HCT116 (cell line): ENCODE measurements at regions not wholly inside any gene's neighbourhood (a gene's known extent, or its start where the extent isn't known, plus 50 kb on each side); places are given as distances from the start of the nearest gene placed in this dataset.

Source experiments
- ATAC-seq: fragments of 200-7000 bp; cut with Tn5 transposase; 2 replicates; pipeline ENCODE4 v1.9.1; 2020; ENCODE audit warnings: mild to moderate bottlenecking, moderate library complexity
- BruUV-seq: library from RNA; stranded (reverse); fragments of 400-500 nt; replicated peaks from 2 replicates; lab custom pipeline; 2021; lab: Mats Ljungman, UMichigan
- CTCF ChIA-PET: fragments of 300-600 bp; sonication (Branson Sonifier 250); formaldehyde crosslinking; loops from one replicate; lab custom pipeline; 2021; ENCODE audit warnings: antibody characterized with exemption; lab: Charles Lee
- POLR2A ChIA-PET: fragments of 300-600, 350-600 bp; sonication (Branson Sonifier 250); formaldehyde crosslinking; loops from one replicate; lab custom pipeline; 2021; ENCODE audit warnings: antibody characterized with exemption; lab: Charles Lee
- RAD21 ChIA-PET, 2 experiments: fragments of 300-600 bp; sonication (Branson Sonifier 250); formaldehyde crosslinking; loops; one replicate each; lab custom pipeline; 2023; ENCODE audit warnings: low total read pairs in 2 of 2; ENCODE audit not compliant: uncharacterized antibody in 2 of 2, unreplicated experiment in 2 of 2, low non-redundant PET in 1 of 2; lab: Charles Lee
- DNase-seq: peaks from one replicate; pipeline ENCODE4 v3.0.0-alpha.2; 2010; ENCODE audit warnings: low read depth, low spot score
- H2AFZ ChIP-seq: fragments of 200-600 bp; shearing (Covaris generic), sonication (generic); 2 replicates; pipeline ENCODE4 v1.6.1; 2017; ENCODE audit warnings: low read depth, mixed run types, mixed read lengths, antibody characterized with exemption, low read length; ENCODE audit not compliant: poor library complexity, severe bottlenecking
- H3K27ac ChIP-seq: 2 replicates; pipeline ENCODE4 v1.5.1; 2012; ENCODE audit warnings: low read depth, low read length
- H3K27me3 ChIP-seq: fragments of 200-600 bp; sonication (generic); 2 replicates; pipeline ENCODE4 v1.6.1; 2016; ENCODE audit warnings: mixed run types, low read length, mixed read lengths; ENCODE audit not compliant: insufficient read depth
- H3K36me3 ChIP-seq, 2 experiments: fragments of 200-500 bp in 1 of 2; fragments of 200-600 bp in 1 of 2; sonication (Bioruptor generic) in 1 of 2; sonication (generic) in 1 of 2; 2 replicates each; pipeline versions ENCODE4 v1.5.1 to v1.6.1; 2014 to 2016; ENCODE audit warnings: low read length in 2 of 2, inconsistent platforms in 1 of 2, mixed read lengths in 1 of 2, mixed run types in 1 of 2; ENCODE audit not compliant: insufficient read depth in 2 of 2, control insufficient read depth in 1 of 2
- H3K4me1 ChIP-seq, 2 experiments: fragments of 200-600 bp in 1 of 2; sonication (generic) in 1 of 2; 2 replicates each; pipeline versions ENCODE4 v1.5.1 to v1.6.1; 2012 to 2017; ENCODE audit warnings: low read length in 2 of 2, inconsistent platforms in 1 of 2, mild to moderate bottlenecking in 1 of 2, mixed read lengths in 1 of 2, mixed run types in 1 of 2, moderate library complexity in 1 of 2; ENCODE audit not compliant: insufficient read depth in 2 of 2, control insufficient read depth in 1 of 2
- H3K4me2 ChIP-seq: fragments of 200-600 bp; sonication (generic); 2 replicates; pipeline ENCODE4 v1.6.1; 2017; ENCODE audit warnings: mixed run types, low read length, mixed read lengths
- H3K4me3 ChIP-seq, 2 experiments: fragments of 200-600 bp in 1 of 2; sonication (generic) in 1 of 2; replicated peaks in 1 of 2; 2 replicates each; pipeline ENCODE4 v1.5.1; 2011 to 2016; ENCODE audit warnings: low read length in 2 of 2, control low read depth in 1 of 2, low read depth in 1 of 2, mild to moderate bottlenecking in 1 of 2, mixed read lengths in 1 of 2, mixed run types in 1 of 2
- H3K79me2 ChIP-seq: fragments of 200-600 bp; sonication (generic); 2 replicates; pipeline ENCODE4 v1.6.1; 2017; ENCODE audit warnings: mild to moderate bottlenecking, mixed run types, low read length, moderate library complexity, mixed read lengths; ENCODE audit not compliant: insufficient read depth
- H3K9ac ChIP-seq: fragments of 200-600 bp; sonication (generic); 2 replicates; pipeline ENCODE4 v1.6.1; 2016; ENCODE audit warnings: low read length, mixed read lengths
- H3K9me2 ChIP-seq: fragments of 200-600 bp; sonication (generic), shearing (Covaris generic); 2 replicates; pipeline ENCODE4 v1.6.1; 2017; ENCODE audit warnings: mixed run types, mild to moderate bottlenecking, moderate library complexity; ENCODE audit not compliant: insufficient read depth
- H3K9me3 ChIP-seq, 2 experiments: fragments of 200-500 bp in 1 of 2; fragments of 200-600 bp in 1 of 2; sonication (Bioruptor generic) in 1 of 2; sonication (generic) in 1 of 2; 2 replicates each; pipeline ENCODE4 v1.6.1; 2014 to 2017; ENCODE audit warnings: low read length in 2 of 2, mixed read lengths in 2 of 2, inconsistent platforms in 1 of 2, low read depth in 1 of 2, mild to moderate bottlenecking in 1 of 2, mixed run types in 1 of 2, moderate library complexity in 1 of 2; ENCODE audit not compliant: control insufficient read depth in 1 of 2, insufficient read depth in 1 of 2
- H4K20me1 ChIP-seq: fragments of 200-600 bp; sonication (generic), shearing (Covaris generic); 2 replicates; pipeline ENCODE4 v1.6.1; 2017; ENCODE audit warnings: mixed run types, mild to moderate bottlenecking, moderate library complexity; ENCODE audit not compliant: insufficient read depth
- CBX3 ChIP-seq: IDR thresholded peaks from 2 replicates; pipeline ENCODE4 v1.6.1; 2012; ENCODE audit warnings: low read depth
- CEBPB ChIP-seq: IDR thresholded peaks from 2 replicates; pipeline ENCODE4 v1.6.1; 2012; ENCODE audit warnings: low read depth
- EGR1 ChIP-seq: IDR thresholded peaks from 2 replicates; pipeline ENCODE4 v1.6.1; 2012; ENCODE audit warnings: low read depth
- ELF1 ChIP-seq: IDR thresholded peaks from 2 replicates; pipeline ENCODE4 v1.6.1; 2012; ENCODE audit warnings: low read depth, borderline replicate concordance
- EZH2phosphoT487 ChIP-seq: fragments of 200-600 bp; IDR thresholded peaks from 2 replicates; pipeline ENCODE4 v1.6.1; 2018; ENCODE audit warnings: antibody characterized with exemption, borderline replicate concordance
- JUND ChIP-seq: IDR thresholded peaks from 2 replicates; pipeline ENCODE4 v1.6.1; 2012
- POLR2A ChIP-seq: IDR thresholded peaks from 2 replicates; pipeline ENCODE4 v1.7.0; 2011; ENCODE audit warnings: borderline replicate concordance; ENCODE audit not compliant: insufficient read depth, insufficient read length; ENCODE audit errors: extremely low read depth
- POLR2AphosphoS5 ChIP-seq: IDR thresholded peaks from 2 replicates; pipeline ENCODE4 v1.6.1; 2011; ENCODE audit warnings: mild to moderate bottlenecking, low read depth, low read length, moderate library complexity
- RAD21 ChIP-seq: IDR thresholded peaks from 2 replicates; pipeline ENCODE4 v1.6.1; 2012; ENCODE audit warnings: low read depth, mild to moderate bottlenecking
- SIN3A ChIP-seq: IDR thresholded peaks from 2 replicates; pipeline ENCODE4 v1.6.1; 2012; ENCODE audit warnings: low read depth
- SP1 ChIP-seq: IDR thresholded peaks from 2 replicates; pipeline ENCODE4 v1.6.1; 2012; ENCODE audit warnings: low read depth
- SRF ChIP-seq: IDR thresholded peaks from 2 replicates; pipeline ENCODE4 v1.6.1; 2012; ENCODE audit warnings: low read depth
- TCF7L2 ChIP-seq: IDR thresholded peaks from 2 replicates; pipeline ENCODE4 v1.7.0; 2011; ENCODE audit warnings: borderline replicate concordance, inconsistent platforms; ENCODE audit not compliant: insufficient read depth, insufficient read length; ENCODE audit errors: extremely low read depth
- ZFX ChIP-seq: fragments of 450-650 bp; IDR thresholded peaks from 2 replicates; pipeline ENCODE4 v1.6.1; 2017
- intact Hi-C: fragments of 100-400 bp; cut with micrococcal nuclease; formaldehyde crosslinking; loops from 2 replicates; pipeline ENCODE4 v1.10.0; 2022
- TF ChIP-seq, protein P1 (sequence below), 3 experiments: fragments of 200-600 bp in 1 of 3; sonication (generic) in 1 of 3; IDR thresholded peaks in 2 of 3; conservative IDR thresholded peaks in 1 of 3; 2 replicates each; pipeline ENCODE4 v1.5.1; 2012 to 2017; ENCODE audit warnings: low read depth in 2 of 3, low read length in 2 of 3, antibody characterized with exemption in 1 of 3, borderline replicate concordance in 1 of 3, control low read depth in 1 of 3, mild to moderate bottlenecking in 1 of 3, mixed read lengths in 1 of 3, mixed run types in 1 of 3, moderate library complexity in 1 of 3; ENCODE audit not compliant: insufficient read depth in 1 of 3
- TF ChIP-seq, protein P2 (sequence below): IDR thresholded peaks from 2 replicates; pipeline ENCODE4 v1.6.1; 2012
- TF ChIP-seq, protein P3 (sequence below): IDR thresholded peaks from 2 replicates; pipeline ENCODE4 v1.6.1; 2011; ENCODE audit warnings: mild to moderate bottlenecking, low read length, moderate library complexity; ENCODE audit not compliant: insufficient replicate concordance; ENCODE audit errors: extremely low read depth

GRCh38 chr2:199015072-199015471 lies 442.7 kb downstream of the SATB2 start:
- Histone ChIP-seq H3K79me2 (no peaks in the 10 kb centered on the region), H3K9ac (no peak overlapping the region), H3K4me2 (no peak overlapping the region), H3K4me1 (no peaks in the 10 kb centered on the region), H3K27ac (no peak overlapping the region), H2AFZ (no peak overlapping the region), H3K27me3 (no peaks in the 10 kb centered on the region), H3K9me2 (no peaks in the 10 kb centered on the region), H3K9me3 (no peaks in the 10 kb centered on the region), H3K36me3 (no peaks in the 10 kb centered on the region), H4K20me1 (no peaks in the 10 kb centered on the region), H3K4me3 (no peak overlapping the region)
- intact Hi-C loops = no loop called here
- POLR2A ChIA-PET = no interaction called here
- BruUV-seq = no TSS peak
- TF ChIP-seq CEBPB (no peak), POLR2A (no peak), SIN3A (no peak), EGR1 (no peak), ZFX (no peak), CBX3 (no peak), SP1 (no peak), SRF (no peak), TCF7L2 (no peak), EZH2phosphoT487 (no peak), RAD21 (no peak), POLR2AphosphoS5 (no peak), ELF1 (no peak), JUND (no peak)
- TF ChIP-seq, protein P1, sequence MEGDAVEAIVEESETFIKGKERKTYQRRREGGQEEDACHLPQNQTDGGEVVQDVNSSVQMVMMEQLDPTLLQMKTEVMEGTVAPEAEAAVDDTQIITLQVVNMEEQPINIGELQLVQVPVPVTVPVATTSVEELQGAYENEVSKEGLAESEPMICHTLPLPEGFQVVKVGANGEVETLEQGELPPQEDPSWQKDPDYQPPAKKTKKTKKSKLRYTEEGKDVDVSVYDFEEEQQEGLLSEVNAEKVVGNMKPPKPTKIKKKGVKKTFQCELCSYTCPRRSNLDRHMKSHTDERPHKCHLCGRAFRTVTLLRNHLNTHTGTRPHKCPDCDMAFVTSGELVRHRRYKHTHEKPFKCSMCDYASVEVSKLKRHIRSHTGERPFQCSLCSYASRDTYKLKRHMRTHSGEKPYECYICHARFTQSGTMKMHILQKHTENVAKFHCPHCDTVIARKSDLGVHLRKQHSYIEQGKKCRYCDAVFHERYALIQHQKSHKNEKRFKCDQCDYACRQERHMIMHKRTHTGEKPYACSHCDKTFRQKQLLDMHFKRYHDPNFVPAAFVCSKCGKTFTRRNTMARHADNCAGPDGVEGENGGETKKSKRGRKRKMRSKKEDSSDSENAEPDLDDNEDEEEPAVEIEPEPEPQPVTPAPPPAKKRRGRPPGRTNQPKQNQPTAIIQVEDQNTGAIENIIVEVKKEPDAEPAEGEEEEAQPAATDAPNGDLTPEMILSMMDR (IDR thresholded peaks at IDR 0.05 in 2 of 3, conservative IDR thresholded peaks at IDR 0.05 in 1 of 3; ENCODE audit: borderline replicate concordance in 1 of 3, insufficient read depth in 1 of 3, low read depth in 2 of 3, low read length in 2 of 3) = no peak
- TF ChIP-seq, protein P2, sequence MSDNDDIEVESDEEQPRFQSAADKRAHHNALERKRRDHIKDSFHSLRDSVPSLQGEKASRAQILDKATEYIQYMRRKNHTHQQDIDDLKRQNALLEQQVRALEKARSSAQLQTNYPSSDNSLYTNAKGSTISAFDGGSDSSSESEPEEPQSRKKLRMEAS = no peak
- TF ChIP-seq, protein P3, sequence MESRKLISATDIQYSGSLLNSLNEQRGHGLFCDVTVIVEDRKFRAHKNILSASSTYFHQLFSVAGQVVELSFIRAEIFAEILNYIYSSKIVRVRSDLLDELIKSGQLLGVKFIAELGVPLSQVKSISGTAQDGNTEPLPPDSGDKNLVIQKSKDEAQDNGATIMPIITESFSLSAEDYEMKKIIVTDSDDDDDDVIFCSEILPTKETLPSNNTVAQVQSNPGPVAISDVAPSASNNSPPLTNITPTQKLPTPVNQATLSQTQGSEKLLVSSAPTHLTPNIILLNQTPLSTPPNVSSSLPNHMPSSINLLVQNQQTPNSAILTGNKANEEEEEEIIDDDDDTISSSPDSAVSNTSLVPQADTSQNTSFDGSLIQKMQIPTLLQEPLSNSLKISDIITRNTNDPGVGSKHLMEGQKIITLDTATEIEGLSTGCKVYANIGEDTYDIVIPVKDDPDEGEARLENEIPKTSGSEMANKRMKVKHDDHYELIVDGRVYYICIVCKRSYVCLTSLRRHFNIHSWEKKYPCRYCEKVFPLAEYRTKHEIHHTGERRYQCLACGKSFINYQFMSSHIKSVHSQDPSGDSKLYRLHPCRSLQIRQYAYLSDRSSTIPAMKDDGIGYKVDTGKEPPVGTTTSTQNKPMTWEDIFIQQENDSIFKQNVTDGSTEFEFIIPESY = no peak
- RAD21 ChIA-PET = no interaction called here
- CTCF ChIA-PET = no interaction called here
- ATAC-seq (no peak), DNase-seq (no peak)
